ENCODE measurements at regions not wholly inside any gene's neighbourhood (a gene's known extent, or its start where the extent isn't known, plus 50 kb on each side); places are given as distances from the start of the nearest gene placed in this dataset.

DNA sequence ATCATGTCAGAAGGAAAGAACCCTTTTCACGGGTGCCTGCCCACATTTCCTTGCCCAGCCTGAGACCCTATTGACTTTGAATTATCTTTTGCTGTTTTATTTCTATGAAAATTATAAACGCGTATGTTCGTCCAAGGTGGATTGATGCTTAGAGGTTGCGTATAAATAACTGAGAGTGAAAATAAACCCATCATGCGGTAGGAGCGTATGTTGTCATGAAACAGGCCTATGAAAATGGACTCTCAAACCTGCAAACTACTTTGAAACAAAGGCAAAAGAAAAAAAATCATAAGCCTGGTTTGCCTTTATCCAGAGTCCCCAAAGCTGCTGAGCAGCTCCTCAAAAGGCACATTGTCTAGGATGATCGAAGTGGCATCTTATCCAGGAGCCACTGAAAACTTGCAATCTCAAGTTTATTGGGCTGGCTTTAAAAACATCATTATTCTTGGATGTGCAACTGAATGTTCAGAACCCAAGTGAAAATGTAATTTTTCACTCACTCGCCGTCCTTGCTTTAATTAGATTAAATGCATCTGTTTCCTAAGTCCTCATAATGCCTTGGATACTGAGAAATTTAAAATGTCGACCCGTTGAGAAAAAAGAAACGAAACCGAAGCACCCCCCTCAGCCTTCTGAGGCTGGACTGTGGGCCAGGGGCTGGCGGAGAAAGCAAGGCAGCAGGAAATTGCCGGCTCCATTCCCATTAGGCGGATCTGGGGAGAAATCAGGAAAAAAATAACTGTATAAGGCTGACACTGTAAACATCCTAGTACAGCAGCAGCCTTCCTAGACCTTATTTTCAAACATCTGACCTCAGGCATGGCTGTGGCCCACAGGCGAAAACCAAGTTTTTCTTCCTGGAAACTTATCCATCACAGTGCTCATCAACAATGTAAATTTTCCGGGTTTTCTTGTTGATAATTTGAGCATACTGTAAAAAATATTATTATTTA lies 82.9 kb upstream of the PPARA start:
- TF ChIP-seq CTCF (IDR thresholded peaks at IDR 0.05) (no peak), POLR2AphosphoS5 (IDR thresholded peaks at IDR 0.05) (no peak)

Data from upper lobe of left lung (tissue), 4 donors.